Aorta (tissue), 5 donors: ENCODE measurements at regions not wholly inside any gene's neighbourhood (a gene's known extent, or its start where the extent isn't known, plus 50 kb on each side); places are given as distances from the start of the nearest gene placed in this dataset.
"Not testable (repeated sequence)": the region's sequence is repeated elsewhere in the genome, so short reads cannot be mapped to it uniquely, and the experiment has no call there.

Experiments
- ATAC-seq: fragments of 200-7000 bp; cut with Tn5 transposase; one replicate; pipeline ENCODE4 v1.9.1; 2022; ENCODE audit warnings: moderate library complexity; ENCODE audit not compliant: low FRiP score
- DNase-seq, 2 donors: peaks; one replicate each; pipeline ENCODE4 v3.0.0-alpha.2; 2020
- H3K27ac ChIP-seq, 2 donors: one replicate each; pipeline ENCODE4 v1.5.1; 2013; ENCODE audit warnings: low read length in 2 of 2, mild to moderate bottlenecking in 2 of 2, moderate library complexity in 2 of 2, control low read depth in 1 of 2, inconsistent platforms in 1 of 2, low read depth in 1 of 2
- H3K27me3 ChIP-seq, 2 donors: one replicate each; pipeline ENCODE4 v1.6.1; 2013; ENCODE audit warnings: control low read depth in 1 of 2, low read length in 1 of 2, mild to moderate bottlenecking in 1 of 2, moderate library complexity in 1 of 2; ENCODE audit not compliant: insufficient read depth in 2 of 2, control insufficient read depth in 1 of 2
- H3K36me3 ChIP-seq, 2 donors: one replicate each; pipeline ENCODE4 v1.6.1; 2013; ENCODE audit warnings: control low read depth in 1 of 2, low read length in 1 of 2, mild to moderate bottlenecking in 1 of 2; ENCODE audit not compliant: insufficient read depth in 2 of 2, control insufficient read depth in 1 of 2
- H3K4me1 ChIP-seq, 2 donors: one replicate each; pipeline ENCODE4 v1.6.1; 2013; ENCODE audit warnings: low read length in 2 of 2, control low read depth in 1 of 2, mild to moderate bottlenecking in 1 of 2, moderate library complexity in 1 of 2; ENCODE audit not compliant: insufficient read depth in 2 of 2, control insufficient read depth in 1 of 2
- H3K4me3 ChIP-seq, 2 donors: one replicate each; pipeline ENCODE4 v1.5.1; 2013; ENCODE audit warnings: low read length in 2 of 2, control low read depth in 1 of 2, mild to moderate bottlenecking in 1 of 2
- H3K9me3 ChIP-seq: one replicate; pipeline ENCODE4 v1.6.1; 2013; ENCODE audit warnings: mild to moderate bottlenecking, low read length; ENCODE audit not compliant: control insufficient read depth
- WGBS, 2 donors: extraction: QIAGEN DNeasy Blood & Tissue Kit; methylation state at CpG; one replicate each; pipeline ENCODE4 v1.1.7; 2013; 5-methylcytosine and 5-hydroxymethylcytosine counted together
- intact Hi-C, 2 donors: fragments of 100-400 bp; cut with DNase I; formaldehyde crosslinking; loops; one replicate each; pipeline versions ENCODE4 v1.14.2 to v1.15.0; 2022
- donor health status: healthy with polysubstance abuse.
- donor health status: Bipolar disorder and iron deficiency.
- donor health status: DM: no; HTN: no; CAD: no.
- donor health status: DM: no; HTN: no; CAD: no.
- donor health status: DM: yes; HTN: yes; CAD: no.

DNA sequence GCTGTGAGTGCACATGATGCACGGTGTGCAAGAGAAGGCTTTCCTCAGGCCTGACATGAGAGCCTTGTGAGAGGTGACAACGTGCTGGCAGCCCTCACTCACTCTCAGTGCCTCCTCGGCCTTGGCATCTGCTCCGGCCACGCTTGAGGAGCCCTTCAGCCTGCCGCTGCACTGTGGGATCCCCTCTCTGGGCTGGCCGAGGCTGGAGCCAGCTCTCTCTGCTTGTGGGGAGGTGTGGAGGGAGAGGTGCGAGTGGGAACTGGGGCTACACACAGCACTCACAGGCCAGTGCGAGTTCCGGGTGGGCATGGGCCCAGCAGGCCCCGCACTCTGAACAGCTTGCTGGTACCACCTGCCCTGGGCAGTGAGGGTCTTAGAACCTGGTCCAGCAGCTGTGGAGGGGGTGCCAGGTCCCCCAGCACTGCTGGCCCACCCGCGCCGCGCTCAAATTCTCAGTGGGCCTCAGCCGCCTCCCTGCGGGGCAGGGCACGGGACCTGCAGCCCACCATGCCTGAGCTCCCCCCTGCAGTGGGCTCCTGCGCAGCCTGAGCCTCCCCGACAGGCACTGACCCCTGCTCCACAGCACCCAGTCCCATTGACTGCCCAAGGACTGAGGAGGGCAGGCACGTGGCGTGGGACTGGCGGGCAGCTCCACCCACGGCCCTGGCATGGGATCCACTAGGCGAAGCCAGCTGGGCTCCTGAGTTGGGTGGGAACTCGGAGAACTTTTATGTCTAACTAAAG is 74.9 kb upstream of the BMP5 start:
- intact Hi-C loops: loop anchor here in 1 of 2 donors (10.0 kb wide), 1 partner anchor 505 kb away; no protein-coding TSS in a partner anchor
- H3K27me3 ChIP-seq: no peaks in the 10 kb centered on the region
- H3K4me3 ChIP-seq: no peak overlapping the region
- 96% methylated on average over 26 of the region's 26 CpGs for WGBS, 2 donors
- DNase-seq (no peak), ATAC-seq (peak; percentile 46)
- no peaks in the 10 kb centered on the region for H3K9me3 ChIP-seq
- H3K27ac ChIP-seq: no peak overlapping the region
- no peaks in the 10 kb centered on the region for H3K4me1 ChIP-seq
- H3K36me3 ChIP-seq: no peaks in the 10 kb centered on the region

DNA sequence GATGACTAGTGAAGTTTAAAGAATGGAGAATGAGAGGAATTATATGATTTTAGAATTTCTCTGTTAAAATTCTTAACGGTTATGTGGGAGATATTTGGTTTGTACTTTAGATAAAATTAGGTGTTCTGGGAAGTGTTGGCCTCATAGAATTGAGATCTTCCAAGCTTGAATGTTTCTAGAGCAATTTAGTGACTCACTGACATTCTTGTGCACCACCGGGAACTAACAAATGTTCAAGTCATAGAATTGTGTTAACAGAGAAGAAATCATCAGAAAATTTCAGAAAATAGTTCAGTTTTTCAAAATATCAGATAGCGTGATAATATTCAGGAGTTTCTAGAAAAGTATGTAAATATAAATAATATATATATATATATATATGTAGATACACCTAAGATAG is 67.9 kb upstream of the BMP5 start:
- H3K27me3 ChIP-seq: no peaks in the 10 kb centered on the region
- H3K4me1 ChIP-seq: no peaks in the 10 kb centered on the region
- intact Hi-C loops: no loop called here
- no peak for DNase-seq
- no peaks in the 10 kb centered on the region for H3K9me3 ChIP-seq
- no peaks in the 10 kb centered on the region for H3K36me3 ChIP-seq
- H3K4me3 ChIP-seq: no peak overlapping the region
- ATAC-seq: no peak
- WGBS, 2 donors: 57 to 61% methylated on average over 3 of the region's 3 CpGs
- H3K27ac ChIP-seq: no peak overlapping the region

DNA sequence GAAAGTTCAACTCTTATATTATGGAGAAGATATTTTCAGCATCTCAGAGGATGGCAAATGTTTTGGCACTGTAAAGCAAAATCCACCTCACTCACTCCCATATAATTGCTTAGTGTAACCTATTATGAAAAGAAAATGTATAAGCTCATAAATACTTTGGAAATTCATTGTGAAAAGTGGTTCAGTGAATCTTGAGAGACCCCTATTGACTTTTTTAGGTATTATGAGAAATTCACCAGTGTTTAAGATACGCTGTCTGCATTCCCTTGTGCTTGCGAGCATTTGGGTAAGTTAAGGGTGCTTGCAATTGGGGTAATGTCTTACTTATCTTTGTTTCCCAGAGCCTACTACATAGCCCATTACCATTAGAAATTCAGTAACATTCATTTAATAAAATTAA is 66.3 kb upstream of the BMP5 start:
- H3K36me3 ChIP-seq: no peaks in the 10 kb centered on the region
- DNase-seq (no peak), ATAC-seq (no peak)
- no peak overlapping the region for H3K27ac ChIP-seq
- H3K27me3 ChIP-seq: no peaks in the 10 kb centered on the region
- 49 to 65% methylated on average over 2 of the region's 2 CpGs for WGBS, 2 donors
- H3K4me3 ChIP-seq: no peak overlapping the region
- no peaks in the 10 kb centered on the region for H3K9me3 ChIP-seq
- no peaks in the 10 kb centered on the region for H3K4me1 ChIP-seq
- intact Hi-C loops: no loop called here

DNA sequence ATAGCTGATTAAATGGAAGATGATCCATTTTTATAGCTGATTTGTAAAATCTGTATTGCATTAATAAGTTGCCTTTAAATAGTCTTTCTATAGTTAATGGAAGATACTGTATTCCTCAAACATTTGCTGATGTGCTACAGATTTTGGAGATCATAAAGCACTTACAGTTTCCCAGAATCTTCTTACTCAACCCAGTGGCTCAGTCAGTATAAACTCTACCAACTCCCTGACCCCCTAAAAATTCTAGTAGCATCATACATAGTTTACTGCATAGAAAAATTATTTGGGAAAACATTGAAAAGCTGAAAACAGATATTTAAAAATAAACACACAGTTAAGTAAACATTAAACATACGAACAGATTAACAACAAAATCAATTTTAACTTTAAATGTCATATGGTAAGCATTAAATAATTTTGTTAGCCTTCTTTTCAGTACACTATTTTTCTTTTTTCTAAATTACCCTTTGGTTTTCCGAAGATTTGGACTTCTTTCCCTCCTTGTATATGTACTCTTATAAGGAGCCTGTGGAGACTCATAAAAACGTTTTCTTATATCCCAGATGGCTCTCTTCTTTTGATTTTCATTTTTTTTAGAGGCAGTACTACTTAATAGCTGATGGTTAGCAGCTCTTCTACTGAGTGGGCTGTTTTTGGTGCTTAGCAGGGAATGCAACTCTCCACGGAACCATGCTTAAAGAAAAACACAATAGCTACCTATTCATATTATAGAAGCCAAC is 62.7 kb upstream of the BMP5 start:
- WGBS, 2 donors: 38 to 49% methylated on average over 4 of the region's 4 CpGs
- no peaks in the 10 kb centered on the region for H3K36me3 ChIP-seq
- DNase-seq (no peak), ATAC-seq (no peak)
- no peaks in the 10 kb centered on the region for H3K4me1 ChIP-seq
- no peak overlapping the region for H3K27ac ChIP-seq
- no peaks in the 10 kb centered on the region for H3K27me3 ChIP-seq
- intact Hi-C loops: no loop called here
- H3K4me3 ChIP-seq: no peak overlapping the region
- H3K9me3 ChIP-seq: no peaks in the 10 kb centered on the region

DNA sequence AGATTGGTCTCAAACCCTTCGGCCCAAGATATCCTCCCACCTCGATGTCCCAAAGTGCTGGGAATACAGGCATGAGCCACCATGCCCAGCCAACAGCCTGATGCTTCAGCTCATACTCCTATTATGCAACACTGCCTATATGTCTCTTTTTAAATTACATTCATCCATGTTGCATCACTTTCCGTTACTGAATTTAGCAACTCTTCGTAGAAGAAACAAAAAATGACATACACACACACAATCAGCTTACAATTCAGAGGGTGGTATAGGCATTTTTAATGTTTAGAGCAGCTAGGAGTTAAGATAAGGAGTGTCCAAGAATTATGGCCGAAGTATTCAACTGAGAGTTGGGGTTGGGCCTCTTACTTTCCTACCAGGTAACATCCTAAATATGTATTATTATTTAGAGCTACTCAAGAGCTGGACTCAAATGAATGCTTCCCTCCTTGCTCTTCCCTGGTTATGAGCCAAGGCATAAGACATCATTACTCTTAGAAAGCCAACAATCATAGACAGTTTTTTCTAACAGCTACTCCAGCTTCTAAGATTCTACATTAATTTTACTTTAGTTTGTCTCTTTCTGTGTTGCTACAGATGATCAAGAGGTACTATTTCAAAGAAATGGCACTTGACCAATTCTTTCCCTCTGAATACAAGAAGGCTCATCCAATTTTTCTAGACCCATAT is 62.0 kb upstream of the BMP5 start:
- no peaks in the 10 kb centered on the region for H3K4me1 ChIP-seq
- 82 to 86% methylated on average over 5 of the region's 5 CpGs for WGBS, 2 donors
- intact Hi-C loops: no loop called here
- H3K36me3 ChIP-seq: no peaks in the 10 kb centered on the region
- H3K27ac ChIP-seq: no peak overlapping the region
- DNase-seq: no peak
- H3K27me3 ChIP-seq: no peaks in the 10 kb centered on the region
- H3K4me3 ChIP-seq: no peak overlapping the region
- ATAC-seq: no peak
- no peaks in the 10 kb centered on the region for H3K9me3 ChIP-seq

DNA sequence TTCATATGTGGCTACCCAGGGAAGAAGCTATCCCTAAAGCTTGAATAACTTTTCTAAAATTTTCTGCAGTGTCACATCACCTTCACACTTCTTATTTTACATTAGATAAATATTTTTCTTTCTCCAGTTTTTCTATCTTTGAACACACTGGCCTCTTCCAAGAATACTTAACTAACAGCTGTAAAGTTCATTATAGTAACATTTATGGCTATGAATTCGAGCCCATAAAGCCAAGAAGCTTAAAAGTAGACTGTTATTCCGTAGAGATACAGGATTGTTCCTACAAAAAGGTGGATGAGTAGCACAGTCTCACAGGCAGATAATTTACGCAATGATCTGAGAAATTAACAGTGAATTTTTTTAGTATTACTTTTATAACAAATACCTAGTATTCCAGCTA is 55.7 kb upstream of the BMP5 start:
- H3K36me3 ChIP-seq: no peaks in the 10 kb centered on the region
- H3K27me3 ChIP-seq: no peaks in the 10 kb centered on the region
- no peak for ATAC-seq
- no peak overlapping the region for H3K27ac ChIP-seq
- intact Hi-C loops: no loop called here
- H3K4me3 ChIP-seq: no peak overlapping the region
- no peaks in the 10 kb centered on the region for H3K9me3 ChIP-seq
- DNase-seq: no peak
- no peaks in the 10 kb centered on the region for H3K4me1 ChIP-seq
- 60 to 64% methylated on average over 3 of the region's 3 CpGs for WGBS, 2 donors

DNA sequence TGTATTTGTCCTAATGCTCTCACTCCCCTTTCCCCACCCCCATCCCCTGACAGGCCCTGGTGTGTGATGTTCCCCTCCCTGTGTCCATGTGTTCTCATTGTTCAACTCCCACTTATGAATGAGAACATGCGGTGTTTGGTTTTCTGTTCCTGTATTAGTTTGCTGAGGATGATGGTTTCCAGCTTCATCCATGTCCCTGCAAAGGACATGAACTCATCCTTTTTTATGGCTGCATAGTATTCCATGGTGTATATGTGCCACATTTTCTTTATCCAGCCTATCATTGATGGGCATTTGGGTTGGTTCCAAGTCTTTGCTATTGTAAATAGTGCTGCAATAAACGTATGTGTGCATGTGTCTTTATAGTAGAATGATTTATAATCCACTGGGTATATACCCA is 52.3 kb upstream of the BMP5 start:
- H3K9me3 ChIP-seq, H3K4me3 ChIP-seq, H3K4me1 ChIP-seq, H3K27ac ChIP-seq, H3K27me3 ChIP-seq, intact Hi-C loops, ATAC-seq, H3K36me3 ChIP-seq, DNase-seq: not testable (repeated sequence)
- WGBS, 2 donors: 73 to 74% methylated on average over 2 of the region's 2 CpGs

DNA sequence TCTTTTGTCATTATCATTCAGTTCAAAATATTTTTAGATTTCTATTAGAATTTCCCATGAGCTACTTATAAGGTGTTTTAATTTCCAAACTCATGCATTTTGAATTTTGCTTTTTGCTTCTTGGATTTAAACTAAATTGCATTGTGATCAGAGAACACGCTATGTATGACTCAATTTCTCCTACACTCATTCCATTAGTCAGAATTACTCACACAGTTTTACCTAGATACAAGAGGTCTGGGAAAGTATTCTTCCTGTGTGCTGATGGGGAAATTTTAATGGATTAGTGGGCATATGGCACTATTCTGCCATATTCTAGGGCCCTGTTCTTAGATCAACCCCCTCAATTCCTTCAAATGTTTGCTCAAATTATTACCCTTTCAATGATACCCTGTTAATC is 49.9 kb upstream of the BMP5 start:
- ATAC-seq (no peak), DNase-seq (no peak)
- no peaks in the 10 kb centered on the region for H3K9me3 ChIP-seq
- 69 to 79% methylated on average over 1 of the region's 1 CpG for WGBS, 2 donors
- H3K36me3 ChIP-seq: no peaks in the 10 kb centered on the region
- no peaks in the 10 kb centered on the region for H3K4me1 ChIP-seq
- intact Hi-C loops: no loop called here
- H3K27ac ChIP-seq: no peak overlapping the region
- no peaks in the 10 kb centered on the region for H3K27me3 ChIP-seq
- no peak overlapping the region for H3K4me3 ChIP-seq
